HCT116 (cell line): ENCODE measurements at regions not wholly inside any gene's neighbourhood (a gene's known extent, or its start where the extent isn't known, plus 50 kb on each side); places are given as distances from the start of the nearest gene placed in this dataset.

Source experiments
- ATAC-seq: fragments of 200-7000 bp; cut with Tn5 transposase; 2 replicates; pipeline ENCODE4 v1.9.1; 2020; ENCODE audit warnings: mild to moderate bottlenecking, moderate library complexity
- BruUV-seq: library from RNA; stranded (reverse); fragments of 400-500 nt; replicated peaks from 2 replicates; lab custom pipeline; 2021; lab: Mats Ljungman, UMichigan
- CTCF ChIA-PET: fragments of 300-600 bp; sonication (Branson Sonifier 250); formaldehyde crosslinking; loops from one replicate; lab custom pipeline; 2021; ENCODE audit warnings: antibody characterized with exemption; lab: Charles Lee
- POLR2A ChIA-PET: fragments of 300-600, 350-600 bp; sonication (Branson Sonifier 250); formaldehyde crosslinking; loops from one replicate; lab custom pipeline; 2021; ENCODE audit warnings: antibody characterized with exemption; lab: Charles Lee
- RAD21 ChIA-PET, 2 experiments: fragments of 300-600 bp; sonication (Branson Sonifier 250); formaldehyde crosslinking; loops; one replicate each; lab custom pipeline; 2023; ENCODE audit warnings: low total read pairs in 2 of 2; ENCODE audit not compliant: uncharacterized antibody in 2 of 2, unreplicated experiment in 2 of 2, low non-redundant PET in 1 of 2; lab: Charles Lee
- DNase-seq: peaks from one replicate; pipeline ENCODE4 v3.0.0-alpha.2; 2010; ENCODE audit warnings: low read depth, low spot score
- H2AFZ ChIP-seq: fragments of 200-600 bp; shearing (Covaris generic), sonication (generic); 2 replicates; pipeline ENCODE4 v1.6.1; 2017; ENCODE audit warnings: low read depth, mixed run types, mixed read lengths, antibody characterized with exemption, low read length; ENCODE audit not compliant: poor library complexity, severe bottlenecking
- H3K27ac ChIP-seq: 2 replicates; pipeline ENCODE4 v1.5.1; 2012; ENCODE audit warnings: low read depth, low read length
- H3K27me3 ChIP-seq: fragments of 200-600 bp; sonication (generic); 2 replicates; pipeline ENCODE4 v1.6.1; 2016; ENCODE audit warnings: mixed run types, low read length, mixed read lengths; ENCODE audit not compliant: insufficient read depth
- H3K36me3 ChIP-seq, 2 experiments: fragments of 200-500 bp in 1 of 2; fragments of 200-600 bp in 1 of 2; sonication (Bioruptor generic) in 1 of 2; sonication (generic) in 1 of 2; 2 replicates each; pipeline versions ENCODE4 v1.5.1 to v1.6.1; 2014 to 2016; ENCODE audit warnings: low read length in 2 of 2, inconsistent platforms in 1 of 2, mixed read lengths in 1 of 2, mixed run types in 1 of 2; ENCODE audit not compliant: insufficient read depth in 2 of 2, control insufficient read depth in 1 of 2
- H3K4me1 ChIP-seq, 2 experiments: fragments of 200-600 bp in 1 of 2; sonication (generic) in 1 of 2; 2 replicates each; pipeline versions ENCODE4 v1.5.1 to v1.6.1; 2012 to 2017; ENCODE audit warnings: low read length in 2 of 2, inconsistent platforms in 1 of 2, mild to moderate bottlenecking in 1 of 2, mixed read lengths in 1 of 2, mixed run types in 1 of 2, moderate library complexity in 1 of 2; ENCODE audit not compliant: insufficient read depth in 2 of 2, control insufficient read depth in 1 of 2
- H3K4me2 ChIP-seq: fragments of 200-600 bp; sonication (generic); 2 replicates; pipeline ENCODE4 v1.6.1; 2017; ENCODE audit warnings: mixed run types, low read length, mixed read lengths
- H3K4me3 ChIP-seq, 2 experiments: fragments of 200-600 bp in 1 of 2; sonication (generic) in 1 of 2; replicated peaks in 1 of 2; 2 replicates each; pipeline ENCODE4 v1.5.1; 2011 to 2016; ENCODE audit warnings: low read length in 2 of 2, control low read depth in 1 of 2, low read depth in 1 of 2, mild to moderate bottlenecking in 1 of 2, mixed read lengths in 1 of 2, mixed run types in 1 of 2
- H3K79me2 ChIP-seq: fragments of 200-600 bp; sonication (generic); 2 replicates; pipeline ENCODE4 v1.6.1; 2017; ENCODE audit warnings: mild to moderate bottlenecking, mixed run types, low read length, moderate library complexity, mixed read lengths; ENCODE audit not compliant: insufficient read depth
- H3K9ac ChIP-seq: fragments of 200-600 bp; sonication (generic); 2 replicates; pipeline ENCODE4 v1.6.1; 2016; ENCODE audit warnings: low read length, mixed read lengths
- H3K9me2 ChIP-seq: fragments of 200-600 bp; sonication (generic), shearing (Covaris generic); 2 replicates; pipeline ENCODE4 v1.6.1; 2017; ENCODE audit warnings: mixed run types, mild to moderate bottlenecking, moderate library complexity; ENCODE audit not compliant: insufficient read depth
- H3K9me3 ChIP-seq, 2 experiments: fragments of 200-500 bp in 1 of 2; fragments of 200-600 bp in 1 of 2; sonication (Bioruptor generic) in 1 of 2; sonication (generic) in 1 of 2; 2 replicates each; pipeline ENCODE4 v1.6.1; 2014 to 2017; ENCODE audit warnings: low read length in 2 of 2, mixed read lengths in 2 of 2, inconsistent platforms in 1 of 2, low read depth in 1 of 2, mild to moderate bottlenecking in 1 of 2, mixed run types in 1 of 2, moderate library complexity in 1 of 2; ENCODE audit not compliant: control insufficient read depth in 1 of 2, insufficient read depth in 1 of 2
- H4K20me1 ChIP-seq: fragments of 200-600 bp; sonication (generic), shearing (Covaris generic); 2 replicates; pipeline ENCODE4 v1.6.1; 2017; ENCODE audit warnings: mixed run types, mild to moderate bottlenecking, moderate library complexity; ENCODE audit not compliant: insufficient read depth
- CBX3 ChIP-seq: IDR thresholded peaks from 2 replicates; pipeline ENCODE4 v1.6.1; 2012; ENCODE audit warnings: low read depth
- EZH2phosphoT487 ChIP-seq: fragments of 200-600 bp; IDR thresholded peaks from 2 replicates; pipeline ENCODE4 v1.6.1; 2018; ENCODE audit warnings: antibody characterized with exemption, borderline replicate concordance
- FOSL1 ChIP-seq: IDR thresholded peaks from 2 replicates; pipeline ENCODE4 v1.6.1; 2012; ENCODE audit warnings: low read depth
- POLR2A ChIP-seq: IDR thresholded peaks from 2 replicates; pipeline ENCODE4 v1.7.0; 2011; ENCODE audit warnings: borderline replicate concordance; ENCODE audit not compliant: insufficient read depth, insufficient read length; ENCODE audit errors: extremely low read depth
- POLR2AphosphoS5 ChIP-seq: IDR thresholded peaks from 2 replicates; pipeline ENCODE4 v1.6.1; 2011; ENCODE audit warnings: mild to moderate bottlenecking, low read depth, low read length, moderate library complexity
- REST ChIP-seq: IDR thresholded peaks from 2 replicates; pipeline ENCODE4 v1.6.1; 2012; ENCODE audit warnings: low read depth
- SP1 ChIP-seq: IDR thresholded peaks from 2 replicates; pipeline ENCODE4 v1.6.1; 2012; ENCODE audit warnings: low read depth
- TCF7L2 ChIP-seq: IDR thresholded peaks from 2 replicates; pipeline ENCODE4 v1.7.0; 2011; ENCODE audit warnings: borderline replicate concordance, inconsistent platforms; ENCODE audit not compliant: insufficient read depth, insufficient read length; ENCODE audit errors: extremely low read depth
- ZBTB33 ChIP-seq: IDR thresholded peaks from 2 replicates; pipeline ENCODE4 v1.6.1; 2011; ENCODE audit warnings: mild to moderate bottlenecking, low read length, moderate library complexity; ENCODE audit not compliant: insufficient replicate concordance; ENCODE audit errors: extremely low read depth
- ZNF274 ChIP-seq: fragments of 200-500 bp; sonication (Bioruptor generic); IDR thresholded peaks from 2 replicates; pipeline ENCODE4 v1.6.1; 2014; ENCODE audit warnings: mild to moderate bottlenecking, low read depth, low read length, inconsistent platforms
- intact Hi-C: fragments of 100-400 bp; cut with micrococcal nuclease; formaldehyde crosslinking; loops from 2 replicates; pipeline ENCODE4 v1.10.0; 2022

DNA sequence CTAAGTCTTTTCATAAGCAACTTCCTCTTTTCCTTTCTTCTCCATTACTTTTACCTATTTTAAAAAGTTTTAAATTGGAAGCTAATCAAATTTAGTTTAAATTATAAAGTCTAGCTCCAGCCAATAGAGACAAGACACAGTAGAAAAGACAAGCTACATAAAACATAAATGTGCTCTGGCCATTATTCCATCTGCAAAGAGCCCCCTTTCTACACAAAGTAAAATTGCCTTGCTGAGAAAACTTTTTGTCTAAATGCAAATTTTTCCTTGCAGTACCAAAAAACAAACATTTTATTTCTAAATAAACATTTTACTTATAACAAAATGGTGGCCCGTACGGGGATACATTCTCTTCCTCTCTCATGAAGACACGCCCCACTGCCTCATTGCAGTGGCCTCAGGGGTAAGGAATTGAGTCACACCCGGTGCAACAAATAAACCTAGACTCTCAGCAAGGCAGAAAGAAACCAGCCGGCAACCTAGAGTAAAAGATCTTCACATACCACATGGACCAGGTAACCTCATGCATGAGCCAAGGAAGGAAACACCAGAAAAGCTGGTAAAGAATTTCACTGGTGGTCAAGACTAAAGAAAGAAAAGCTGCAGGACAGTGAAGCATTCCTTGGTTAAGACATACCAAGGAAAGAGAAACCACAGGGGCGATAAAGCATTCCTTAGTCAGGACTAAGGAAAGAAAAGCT lies 71.6 kb upstream of the ZNF746 start:
- ATAC-seq, result no peak
- CTCF ChIA-PET, result no interaction called here
- H3K36me3 ChIP-seq, result no peaks in the 10 kb centered on the region

DNA sequence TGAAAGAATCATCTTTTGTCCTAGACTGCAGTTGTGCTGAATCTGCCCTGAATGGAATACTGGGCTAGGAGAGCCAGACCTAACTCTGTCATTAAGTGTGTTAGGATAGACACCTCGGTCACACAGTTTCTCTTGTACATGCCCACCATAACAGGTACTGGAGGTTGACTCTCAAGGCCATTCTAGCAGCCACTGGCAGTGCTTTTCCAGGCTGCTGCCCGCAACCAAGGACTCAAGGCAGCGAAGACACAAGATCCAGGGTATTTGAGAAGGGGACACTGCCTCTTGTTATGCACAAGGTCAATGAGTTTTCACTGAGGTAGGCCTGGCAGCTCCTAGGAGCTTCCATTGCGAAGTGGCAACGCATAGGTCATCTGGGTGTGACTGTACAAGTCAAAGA lies 70.6 kb upstream of the ZNF746 start:
- POLR2A ChIA-PET, result no interaction called here
- no peak overlapping the region for H3K9ac ChIP-seq

More for the DNA sequence above, 71.6 kb upstream of the ZNF746 start:
- no peaks in the 10 kb centered on the region for H3K4me1 ChIP-seq
- no peak overlapping the region for H3K4me2 ChIP-seq
- no peak for DNase-seq
- H3K9me3 ChIP-seq, result peaks cover 0 to 4% of the 10 kb centered on the region in 2 experiments; a peak in 1 of 4 replicates
- ChIA-PET RAD21 (no interaction called here), POLR2A (no interaction called here)
- no peaks in the 10 kb centered on the region for H3K27me3 ChIP-seq
- intact Hi-C loops, result no loop called here
- BruUV-seq, result no TSS peak
- no peak overlapping the region for H3K9ac ChIP-seq
- H4K20me1 ChIP-seq, result no peaks in the 10 kb centered on the region
- H3K4me3 ChIP-seq, result no peak overlapping the region
- TF ChIP-seq SP1 (no peak), CBX3 (peak; percentile 25; the same call in 1 of the 2 replicates)
- H3K9me2 ChIP-seq, result no peaks in the 10 kb centered on the region
- 0 out of 2 replicates have a peak, but pooled peaks cover 6% of the 10 kb centered on the region for H3K79me2 ChIP-seq
- H2AFZ ChIP-seq, result no peak overlapping the region
- no peak overlapping the region for H3K27ac ChIP-seq

More for the DNA sequence above, 70.6 kb upstream of the ZNF746 start:
- H3K4me2 ChIP-seq, result no peak overlapping the region
- no peaks in the 10 kb centered on the region for H3K36me3 ChIP-seq
- CTCF ChIA-PET, result no interaction called here
- RAD21 ChIA-PET, result no interaction called here
- no peaks in the 10 kb centered on the region for H4K20me1 ChIP-seq
- peaks cover 15% of the 10 kb centered on the region for H3K79me2 ChIP-seq
- no peak overlapping the region for H2AFZ ChIP-seq
- ATAC-seq (no peak), DNase-seq (no peak)
- no peaks in the 10 kb centered on the region for H3K9me2 ChIP-seq
- H3K27me3 ChIP-seq, result no peaks in the 10 kb centered on the region
- no peaks in the 10 kb centered on the region for H3K4me1 ChIP-seq
- H3K9me3 ChIP-seq, result peaks cover 0 to 4% of the 10 kb centered on the region in 2 experiments; a peak in 1 of 4 replicates
- intact Hi-C loops, result no loop called here
- no peak overlapping the region for H3K4me3 ChIP-seq
- BruUV-seq, result no TSS peak
- no peak overlapping the region for H3K27ac ChIP-seq
- TF ChIP-seq ZBTB33, result no peak
- TF ChIP-seq TCF7L2, result no peak
- TF ChIP-seq FOSL1, result no peak
- TF ChIP-seq ZNF274, result no peak
- TF ChIP-seq EZH2phosphoT487, result no peak
- TF ChIP-seq REST, result no peak
- TF ChIP-seq POLR2AphosphoS5, result no peak
- no peak for TF ChIP-seq POLR2A
